GM12865 (cell line): ENCODE measurements at regions not wholly inside any gene's neighbourhood (a gene's known extent, or its start where the extent isn't known, plus 50 kb on each side); places are given as distances from the start of the nearest gene placed in this dataset.
"Not testable (repeated sequence)": the region's sequence is repeated elsewhere in the genome, so short reads cannot be mapped to it uniquely, and the experiment has no call there.

Experiments used
- DNase-seq: peaks from one replicate; pipeline ENCODE4 v3.0.0; 2010; ENCODE audit warnings: low read depth
- H3K4me3 ChIP-seq: 2 replicates; pipeline ENCODE4 v1.5.1; 2011; ENCODE audit warnings: mild to moderate bottlenecking, low read depth, low read length, control low read depth
- CTCF ChIP-seq: IDR thresholded peaks from 2 replicates; pipeline ENCODE4 v1.5.1; 2011; ENCODE audit warnings: low read length, control low read depth, low read depth, inconsistent platforms; ENCODE audit not compliant: insufficient read depth; ENCODE audit errors: missing control alignments

GRCh38 chr1:70827030-70827429 lies 220.6 kb downstream of the PTGER3 start:
- DNase-seq, result no peak

GRCh38 chr1:70828177-70828576 lies 219.4 kb downstream of the PTGER3 start:
- TF ChIP-seq CTCF, result no peak
- no peak overlapping the region for H3K4me3 ChIP-seq
- DNase-seq, result no peak

More at GRCh38 chr1:70827030-70827429, 220.6 kb downstream of the PTGER3 start:
- no peak for TF ChIP-seq CTCF
- no peak overlapping the region for H3K4me3 ChIP-seq

- not testable (repeated sequence) for H3K4me3 ChIP-seq, DNase-seq
Observed at GRCh38 chr1:70834365-70834764, 213.3 kb downstream of the PTGER3 start.

GRCh38 chr1:70836456-70836855 lies 211.2 kb downstream of the PTGER3 start:
- DNase-seq, result no peak
- no peak for TF ChIP-seq CTCF

GRCh38 chr1:70840260-70840953 lies 207.2 kb downstream of the PTGER3 start:
- no peak for DNase-seq
- no peak overlapping the region for H3K4me3 ChIP-seq
- no peak for TF ChIP-seq CTCF

More at GRCh38 chr1:70836456-70836855, 211.2 kb downstream of the PTGER3 start:
- H3K4me3 ChIP-seq, result no peak overlapping the region

GRCh38 chr1:70842562-70842961 lies 205.1 kb downstream of the PTGER3 start:
- DNase-seq, result no peak
- no peak overlapping the region for H3K4me3 ChIP-seq
- no peak for TF ChIP-seq CTCF

- no peak overlapping the region for H3K4me3 ChIP-seq
- no peak for TF ChIP-seq CTCF
- no peak for DNase-seq
Observed at GRCh38 chr1:70843452-70843851, 204.2 kb downstream of the PTGER3 start.
